ENCODE measurements at regions not wholly inside any gene's neighbourhood (a gene's known extent, or its start where the extent isn't known, plus 50 kb on each side); places are given as distances from the start of the nearest gene placed in this dataset.

DNA sequence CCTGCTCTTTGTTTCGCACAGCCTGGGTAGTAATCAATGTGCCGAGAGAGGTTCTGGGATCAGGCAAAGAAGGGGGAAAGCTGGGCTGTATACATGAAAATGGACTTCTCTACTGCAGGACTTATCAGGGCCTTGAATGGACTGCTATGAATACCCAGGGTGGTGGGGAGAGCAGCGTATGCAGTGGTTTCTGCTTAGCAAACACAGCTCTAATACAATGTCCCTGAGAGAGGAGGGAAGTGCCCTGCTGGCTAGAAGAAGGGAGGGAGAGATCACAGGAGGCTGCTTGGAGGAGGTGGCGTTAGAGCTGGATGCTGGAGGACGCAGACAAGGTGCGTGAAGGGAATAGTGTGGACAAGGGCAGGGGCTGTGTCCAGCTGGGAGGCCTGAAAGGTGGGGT lies 116.1 kb downstream of the PTPRS start:
- TF ChIP-seq PPARA (CRISPR knock-in tag; IDR thresholded peaks at IDR 0.05; ENCODE audit: borderline replicate concordance) = no peak
- TF ChIP-seq SNAI2 (CRISPR knock-in tag; IDR thresholded peaks at IDR 0.05) = no peak
- TF ChIP-seq ZC3H10 (CRISPR knock-in tag; IDR thresholded peaks at IDR 0.05) = no peak
- TF ChIP-seq, protein P1, sequence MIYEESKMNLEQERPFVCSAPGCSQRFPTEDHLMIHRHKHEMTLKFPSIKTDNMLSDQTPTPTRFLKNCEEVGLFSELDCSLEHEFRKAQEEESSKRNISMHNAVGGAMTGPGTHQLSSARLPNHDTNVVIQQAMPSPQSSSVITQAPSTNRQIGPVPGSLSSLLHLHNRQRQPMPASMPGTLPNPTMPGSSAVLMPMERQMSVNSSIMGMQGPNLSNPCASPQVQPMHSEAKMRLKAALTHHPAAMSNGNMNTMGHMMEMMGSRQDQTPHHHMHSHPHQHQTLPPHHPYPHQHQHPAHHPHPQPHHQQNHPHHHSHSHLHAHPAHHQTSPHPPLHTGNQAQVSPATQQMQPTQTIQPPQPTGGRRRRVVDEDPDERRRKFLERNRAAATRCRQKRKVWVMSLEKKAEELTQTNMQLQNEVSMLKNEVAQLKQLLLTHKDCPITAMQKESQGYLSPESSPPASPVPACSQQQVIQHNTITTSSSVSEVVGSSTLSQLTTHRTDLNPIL (CRISPR knock-in tag; IDR thresholded peaks at IDR 0.05; ENCODE audit: low read depth) = no peak
- no peak for TF ChIP-seq CSDC2 (CRISPR knock-in tag; IDR thresholded peaks at IDR 0.05)
- TF ChIP-seq ZNF70 (CRISPR knock-in tag; IDR thresholded peaks at IDR 0.05) = no peak
- no peak for TF ChIP-seq ZNF565 (CRISPR knock-in tag; conservative IDR thresholded peaks at IDR 0.05; ENCODE audit: low read depth)
- no peak for TF ChIP-seq BACH2 (CRISPR knock-in tag; IDR thresholded peaks at IDR 0.05; ENCODE audit: borderline replicate concordance)
- TF ChIP-seq ISL1 (CRISPR knock-in tag; IDR thresholded peaks at IDR 0.05) = no peak
- no peak for TF ChIP-seq RARB (CRISPR knock-in tag; IDR thresholded peaks at IDR 0.05)
- TF ChIP-seq TCF4 (CRISPR knock-in tag; IDR thresholded peaks at IDR 0.05; ENCODE audit: borderline replicate concordance) = no peak
- TF ChIP-seq, protein P2, sequence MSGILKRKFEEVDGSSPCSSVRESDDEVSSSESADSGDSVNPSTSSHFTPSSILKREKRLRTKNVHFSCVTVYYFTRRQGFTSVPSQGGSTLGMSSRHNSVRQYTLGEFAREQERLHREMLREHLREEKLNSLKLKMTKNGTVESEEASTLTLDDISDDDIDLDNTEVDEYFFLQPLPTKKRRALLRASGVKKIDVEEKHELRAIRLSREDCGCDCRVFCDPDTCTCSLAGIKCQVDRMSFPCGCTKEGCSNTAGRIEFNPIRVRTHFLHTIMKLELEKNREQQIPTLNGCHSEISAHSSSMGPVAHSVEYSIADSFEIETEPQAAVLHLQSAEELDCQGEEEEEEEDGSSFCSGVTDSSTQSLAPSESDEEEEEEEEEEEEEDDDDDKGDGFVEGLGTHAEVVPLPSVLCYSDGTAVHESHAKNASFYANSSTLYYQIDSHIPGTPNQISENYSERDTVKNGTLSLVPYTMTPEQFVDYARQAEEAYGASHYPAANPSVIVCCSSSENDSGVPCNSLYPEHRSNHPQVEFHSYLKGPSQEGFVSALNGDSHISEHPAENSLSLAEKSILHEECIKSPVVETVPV (CRISPR knock-in tag; IDR thresholded peaks at IDR 0.05) = no peak
- no peak for TF ChIP-seq GLIS3 (CRISPR knock-in tag; IDR thresholded peaks at IDR 0.05)
- TF ChIP-seq TOX (CRISPR knock-in tag; IDR thresholded peaks at IDR 0.05; ENCODE audit: borderline replicate concordance) = no peak
- no peak for TF ChIP-seq ZFP3 (CRISPR knock-in tag; IDR thresholded peaks at IDR 0.05)
- TF ChIP-seq, protein P3, sequence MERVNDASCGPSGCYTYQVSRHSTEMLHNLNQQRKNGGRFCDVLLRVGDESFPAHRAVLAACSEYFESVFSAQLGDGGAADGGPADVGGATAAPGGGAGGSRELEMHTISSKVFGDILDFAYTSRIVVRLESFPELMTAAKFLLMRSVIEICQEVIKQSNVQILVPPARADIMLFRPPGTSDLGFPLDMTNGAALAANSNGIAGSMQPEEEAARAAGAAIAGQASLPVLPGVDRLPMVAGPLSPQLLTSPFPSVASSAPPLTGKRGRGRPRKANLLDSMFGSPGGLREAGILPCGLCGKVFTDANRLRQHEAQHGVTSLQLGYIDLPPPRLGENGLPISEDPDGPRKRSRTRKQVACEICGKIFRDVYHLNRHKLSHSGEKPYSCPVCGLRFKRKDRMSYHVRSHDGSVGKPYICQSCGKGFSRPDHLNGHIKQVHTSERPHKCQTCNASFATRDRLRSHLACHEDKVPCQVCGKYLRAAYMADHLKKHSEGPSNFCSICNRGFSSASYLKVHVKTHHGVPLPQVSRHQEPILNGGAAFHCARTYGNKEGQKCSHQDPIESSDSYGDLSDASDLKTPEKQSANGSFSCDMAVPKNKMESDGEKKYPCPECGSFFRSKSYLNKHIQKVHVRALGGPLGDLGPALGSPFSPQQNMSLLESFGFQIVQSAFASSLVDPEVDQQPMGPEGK (CRISPR knock-in tag; IDR thresholded peaks at IDR 0.05; ENCODE audit: borderline replicate concordance) = no peak
- no peak for TF ChIP-seq ESRRG (CRISPR knock-in tag; IDR thresholded peaks at IDR 0.05)
- no peak for TF ChIP-seq ZFP30 (CRISPR knock-in tag; IDR thresholded peaks at IDR 0.05)
- ATAC-seq = no peak

DNA sequence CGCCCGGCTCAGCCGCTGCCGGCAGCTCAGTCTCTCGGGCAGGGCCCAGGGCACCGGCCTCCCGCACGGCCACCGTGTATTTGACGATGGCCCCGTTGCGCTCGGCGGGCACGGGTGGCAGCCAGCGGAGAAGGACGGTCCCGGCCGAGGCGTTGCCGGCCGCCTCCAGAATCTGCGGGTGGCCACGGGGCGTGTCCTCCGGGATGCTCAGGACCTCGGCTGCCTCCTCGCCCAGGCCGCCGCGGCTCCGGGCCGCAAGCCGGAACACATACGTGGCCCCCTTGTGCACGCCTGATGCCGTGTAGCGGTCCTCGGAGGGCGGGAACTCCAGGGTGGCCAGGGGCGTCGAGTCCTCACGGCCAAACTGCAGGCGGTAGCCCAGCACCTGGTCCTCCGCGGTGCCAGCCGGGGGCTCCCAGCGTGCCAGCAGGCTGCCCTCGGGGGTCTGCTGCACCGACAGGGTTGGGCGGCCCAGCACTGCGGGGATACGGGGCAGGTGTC lies 117.7 kb downstream of the PTPRS start:
- ATAC-seq = no peak
- no peak for TF ChIP-seq TCF4 (CRISPR knock-in tag; IDR thresholded peaks at IDR 0.05; ENCODE audit: borderline replicate concordance)
- TF ChIP-seq GLIS3 (CRISPR knock-in tag; IDR thresholded peaks at IDR 0.05) = no peak
- TF ChIP-seq ISL1 (CRISPR knock-in tag; IDR thresholded peaks at IDR 0.05) = no peak
- TF ChIP-seq ZNF565 (CRISPR knock-in tag; conservative IDR thresholded peaks at IDR 0.05; ENCODE audit: low read depth) = no peak
- TF ChIP-seq PPARA (CRISPR knock-in tag; IDR thresholded peaks at IDR 0.05; ENCODE audit: borderline replicate concordance) = no peak

DNA sequence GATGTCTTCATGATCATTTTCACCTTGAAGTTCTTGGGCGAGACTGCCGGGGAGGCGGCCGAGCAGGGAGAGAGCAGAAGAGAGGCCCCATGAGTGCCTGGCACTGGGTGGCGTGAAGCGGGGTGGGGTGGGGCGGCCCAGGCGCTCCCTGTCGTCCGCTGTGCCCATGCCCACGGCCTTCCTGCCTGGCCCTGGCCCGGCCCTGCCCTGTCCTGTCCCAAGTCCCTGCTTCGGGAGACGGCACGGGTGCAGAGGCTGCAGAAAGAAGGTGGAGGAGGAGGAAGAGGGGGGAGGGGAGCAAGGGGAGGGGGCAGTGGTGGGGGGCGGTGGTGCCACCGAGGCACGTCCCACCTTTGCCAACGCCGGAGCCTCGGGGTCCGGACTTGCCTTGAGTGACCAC lies 118.4 kb downstream of the PTPRS start:
- no peak for ATAC-seq
- no peak for TF ChIP-seq TCF4 (CRISPR knock-in tag; IDR thresholded peaks at IDR 0.05; ENCODE audit: borderline replicate concordance)
- TF ChIP-seq, protein P4, sequence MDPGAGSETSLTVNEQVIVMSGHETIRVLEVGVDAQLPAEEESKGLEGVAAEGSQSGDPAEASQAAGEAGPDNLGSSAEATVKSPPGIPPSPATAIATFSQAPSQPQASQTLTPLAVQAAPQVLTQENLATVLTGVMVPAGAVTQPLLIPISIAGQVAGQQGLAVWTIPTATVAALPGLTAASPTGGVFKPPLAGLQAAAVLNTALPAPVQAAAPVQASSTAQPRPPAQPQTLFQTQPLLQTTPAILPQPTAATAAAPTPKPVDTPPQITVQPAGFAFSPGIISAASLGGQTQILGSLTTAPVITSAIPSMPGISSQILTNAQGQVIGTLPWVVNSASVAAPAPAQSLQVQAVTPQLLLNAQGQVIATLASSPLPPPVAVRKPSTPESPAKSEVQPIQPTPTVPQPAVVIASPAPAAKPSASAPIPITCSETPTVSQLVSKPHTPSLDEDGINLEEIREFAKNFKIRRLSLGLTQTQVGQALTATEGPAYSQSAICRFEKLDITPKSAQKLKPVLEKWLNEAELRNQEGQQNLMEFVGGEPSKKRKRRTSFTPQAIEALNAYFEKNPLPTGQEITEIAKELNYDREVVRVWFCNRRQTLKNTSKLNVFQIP (CRISPR knock-in tag; IDR thresholded peaks at IDR 0.05; ENCODE audit: borderline replicate concordance, low read depth) = no peak
- no peak for TF ChIP-seq ZNF8 (CRISPR knock-in tag; IDR thresholded peaks at IDR 0.05)
- TF ChIP-seq ZC3H10 (CRISPR knock-in tag; IDR thresholded peaks at IDR 0.05) = no peak
- no peak for TF ChIP-seq BACH2 (CRISPR knock-in tag; IDR thresholded peaks at IDR 0.05; ENCODE audit: borderline replicate concordance)

DNA sequence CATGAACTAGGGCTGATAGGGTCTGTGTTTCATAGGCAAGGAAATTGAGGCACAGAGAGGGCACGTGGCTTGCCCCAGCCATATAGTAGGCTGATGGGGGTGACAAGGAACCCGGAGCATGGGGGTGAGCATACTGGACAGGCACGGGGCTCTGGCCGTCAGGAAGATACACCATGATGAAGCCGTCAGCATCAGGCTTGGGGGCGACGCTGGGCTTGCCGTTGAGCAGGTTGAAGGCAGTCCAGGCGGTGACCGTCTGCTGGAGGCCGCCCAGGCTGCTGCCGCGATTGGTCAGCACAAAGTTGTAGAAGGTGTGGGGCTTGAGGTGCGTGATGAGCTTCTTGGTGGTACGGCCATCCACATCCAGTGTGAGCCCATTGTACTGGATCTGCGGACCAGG lies 119.7 kb downstream of the PTPRS start:
- no peak for ATAC-seq
- TF ChIP-seq CSDC2 (CRISPR knock-in tag; IDR thresholded peaks at IDR 0.05) = no peak
- TF ChIP-seq, protein P1 (CRISPR knock-in tag; IDR thresholded peaks at IDR 0.05; ENCODE audit: low read depth) = no peak
- no peak for TF ChIP-seq TOX (CRISPR knock-in tag; IDR thresholded peaks at IDR 0.05; ENCODE audit: borderline replicate concordance)
- no peak for TF ChIP-seq ZFP3 (CRISPR knock-in tag; IDR thresholded peaks at IDR 0.05)
- TF ChIP-seq, protein P5, sequence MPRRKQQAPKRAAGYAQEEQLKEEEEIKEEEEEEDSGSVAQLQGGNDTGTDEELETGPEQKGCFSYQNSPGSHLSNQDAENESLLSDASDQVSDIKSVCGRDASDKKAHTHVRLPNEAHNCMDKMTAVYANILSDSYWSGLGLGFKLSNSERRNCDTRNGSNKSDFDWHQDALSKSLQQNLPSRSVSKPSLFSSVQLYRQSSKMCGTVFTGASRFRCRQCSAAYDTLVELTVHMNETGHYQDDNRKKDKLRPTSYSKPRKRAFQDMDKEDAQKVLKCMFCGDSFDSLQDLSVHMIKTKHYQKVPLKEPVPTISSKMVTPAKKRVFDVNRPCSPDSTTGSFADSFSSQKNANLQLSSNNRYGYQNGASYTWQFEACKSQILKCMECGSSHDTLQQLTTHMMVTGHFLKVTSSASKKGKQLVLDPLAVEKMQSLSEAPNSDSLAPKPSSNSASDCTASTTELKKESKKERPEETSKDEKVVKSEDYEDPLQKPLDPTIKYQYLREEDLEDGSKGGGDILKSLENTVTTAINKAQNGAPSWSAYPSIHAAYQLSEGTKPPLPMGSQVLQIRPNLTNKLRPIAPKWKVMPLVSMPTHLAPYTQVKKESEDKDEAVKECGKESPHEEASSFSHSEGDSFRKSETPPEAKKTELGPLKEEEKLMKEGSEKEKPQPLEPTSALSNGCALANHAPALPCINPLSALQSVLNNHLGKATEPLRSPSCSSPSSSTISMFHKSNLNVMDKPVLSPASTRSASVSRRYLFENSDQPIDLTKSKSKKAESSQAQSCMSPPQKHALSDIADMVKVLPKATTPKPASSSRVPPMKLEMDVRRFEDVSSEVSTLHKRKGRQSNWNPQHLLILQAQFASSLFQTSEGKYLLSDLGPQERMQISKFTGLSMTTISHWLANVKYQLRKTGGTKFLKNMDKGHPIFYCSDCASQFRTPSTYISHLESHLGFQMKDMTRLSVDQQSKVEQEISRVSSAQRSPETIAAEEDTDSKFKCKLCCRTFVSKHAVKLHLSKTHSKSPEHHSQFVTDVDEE (CRISPR knock-in tag; IDR thresholded peaks at IDR 0.05) = no peak
- no peak for TF ChIP-seq ZNF565 (CRISPR knock-in tag; conservative IDR thresholded peaks at IDR 0.05; ENCODE audit: low read depth)
- TF ChIP-seq, protein P2 (CRISPR knock-in tag; IDR thresholded peaks at IDR 0.05) = no peak
- no peak for TF ChIP-seq BACH2 (CRISPR knock-in tag; IDR thresholded peaks at IDR 0.05; ENCODE audit: borderline replicate concordance)
- no peak for TF ChIP-seq TCF4 (CRISPR knock-in tag; IDR thresholded peaks at IDR 0.05; ENCODE audit: borderline replicate concordance)
- TF ChIP-seq ZNF8 (CRISPR knock-in tag; IDR thresholded peaks at IDR 0.05) = no peak
- TF ChIP-seq ZC3H10 (CRISPR knock-in tag; IDR thresholded peaks at IDR 0.05) = no peak
- no peak for TF ChIP-seq RARB (CRISPR knock-in tag; IDR thresholded peaks at IDR 0.05)
- no peak for TF ChIP-seq GLIS3 (CRISPR knock-in tag; IDR thresholded peaks at IDR 0.05)
- TF ChIP-seq ARNTL (CRISPR knock-in tag; IDR thresholded peaks at IDR 0.05; ENCODE audit: borderline replicate concordance, low read depth) = no peak
